Activated naive CD4-positive, alpha-beta T cell treated with anti-CD3 and anti-CD28 coated beads, Interleukin-2, amount 50 U/mL, for 72 hours (primary cell): ENCODE measurements at regions not wholly inside any gene's neighbourhood (a gene's known extent, or its start where the extent isn't known, plus 50 kb on each side); places are given as distances from the start of the nearest gene placed in this dataset.

ENCODE experiments used
- ATAC-seq, 2 donors: fragments of 150-1000 bp; cut with Tn5 transposase; 2 replicates each; pipeline ENCODE4 v1.10.0; 2021; ENCODE audit warnings: mild to moderate bottlenecking in 2 of 2, moderate library complexity in 2 of 2
- DNase-seq, 2 donors: peaks; one replicate each; pipeline ENCODE4 v3.0.0; 2021 to 2022; ENCODE audit warnings: low spot score in 2 of 2
- H3K27ac Mint-ChIP-seq, 2 donors: one replicate each; pipeline ENCODE4 v1.8.0; 2022; ENCODE audit warnings: mild to moderate bottlenecking in 2 of 2, mixed read lengths in 2 of 2
- H3K36me3 Mint-ChIP-seq, 2 donors: one replicate each; pipeline ENCODE4 v1.8.0; 2022; ENCODE audit warnings: mixed read lengths in 2 of 2
- H3K9me3 Mint-ChIP-seq, 2 donors: one replicate each; pipeline ENCODE4 v1.8.0; 2022; ENCODE audit warnings: mixed read lengths in 2 of 2

- no peak for ATAC-seq
- DNase-seq = no peak
- no peaks in the 10 kb centered on the region for H3K36me3 Mint-ChIP-seq
- no peak overlapping the region for H3K27ac Mint-ChIP-seq
- no peaks in the 10 kb centered on the region for H3K9me3 Mint-ChIP-seq
Measured at GRCh38 chr7:95718577-95719410, 53.6 kb upstream of the DYNC1I1 start.

DNA sequence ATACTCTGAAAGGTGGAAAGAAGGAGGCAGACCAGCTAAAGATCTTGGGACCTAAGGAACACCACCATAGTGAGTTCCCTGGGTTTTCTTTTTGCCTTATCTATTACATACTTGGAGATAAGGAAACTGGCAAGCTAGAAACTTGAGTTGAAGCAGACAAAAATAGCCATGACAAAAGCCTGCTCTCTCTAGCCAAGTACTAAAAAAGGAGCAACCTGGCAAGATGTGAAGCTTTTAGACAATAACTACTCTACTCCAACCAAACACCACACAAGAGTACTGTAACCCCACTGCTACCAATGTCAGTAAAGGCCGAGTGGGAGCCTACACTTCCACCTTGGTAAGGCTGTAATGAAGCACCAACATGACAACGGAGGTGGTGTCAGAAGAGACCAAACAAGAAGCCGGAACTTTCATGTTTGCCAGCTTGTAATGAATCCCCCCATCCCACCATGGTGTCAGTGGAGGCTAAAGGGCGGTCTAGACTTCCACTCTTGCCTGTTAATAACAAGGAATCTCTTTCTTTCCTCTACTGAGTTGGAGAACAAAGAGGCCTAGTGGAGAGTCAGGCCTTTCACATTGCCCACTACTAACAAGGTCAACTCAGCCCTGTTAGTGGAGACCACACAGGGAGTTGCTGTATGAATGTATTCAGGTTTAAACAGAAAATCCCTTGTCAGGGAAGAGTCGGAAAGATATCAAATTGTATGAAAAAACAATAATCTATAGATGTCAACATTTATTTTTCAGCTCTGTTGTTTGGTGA is 55.8 kb upstream of the DYNC1I1 start:
- no peak for DNase-seq
- no peaks in the 10 kb centered on the region for H3K9me3 Mint-ChIP-seq
- ATAC-seq = no peak
- H3K27ac Mint-ChIP-seq = no peak overlapping the region
- no peaks in the 10 kb centered on the region for H3K36me3 Mint-ChIP-seq

DNA sequence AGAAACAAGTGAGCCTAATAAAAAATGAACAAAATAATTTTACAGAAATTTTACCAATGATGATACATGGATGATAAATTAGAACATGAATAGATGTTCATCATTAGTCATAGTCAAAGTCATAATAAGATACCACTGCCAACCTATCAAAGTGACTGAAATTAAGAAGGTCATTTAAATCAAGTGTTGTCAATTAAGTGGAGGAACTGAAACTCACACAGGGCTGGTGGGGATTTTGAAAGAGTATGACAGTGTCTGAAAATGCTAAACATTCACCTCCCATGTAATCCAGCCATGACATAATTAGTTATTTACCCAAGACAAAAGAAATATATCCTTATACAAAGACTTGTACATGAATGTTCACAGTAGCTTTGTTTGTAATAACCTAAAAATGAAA is 57.1 kb upstream of the DYNC1I1 start:
- no peaks in the 10 kb centered on the region for H3K36me3 Mint-ChIP-seq
- ATAC-seq = no peak
- H3K27ac Mint-ChIP-seq = no peak overlapping the region

GRCh38 chr7:95710711-95711110 is 61.6 kb upstream of the DYNC1I1 start:
- Mint-ChIP-seq H3K36me3 (peaks cover 0 to 7% of the 10 kb centered on the region in 2 donors), H3K27ac (no peak overlapping the region), H3K9me3 (peaks cover 3 to 12% of the 10 kb centered on the region in 2 donors)
- ATAC-seq = no peak
- DNase-seq = no peak

More for the DNA sequence above, 57.1 kb upstream of the DYNC1I1 start:
- no peak for DNase-seq
- H3K9me3 Mint-ChIP-seq = no peaks in the 10 kb centered on the region

DNA sequence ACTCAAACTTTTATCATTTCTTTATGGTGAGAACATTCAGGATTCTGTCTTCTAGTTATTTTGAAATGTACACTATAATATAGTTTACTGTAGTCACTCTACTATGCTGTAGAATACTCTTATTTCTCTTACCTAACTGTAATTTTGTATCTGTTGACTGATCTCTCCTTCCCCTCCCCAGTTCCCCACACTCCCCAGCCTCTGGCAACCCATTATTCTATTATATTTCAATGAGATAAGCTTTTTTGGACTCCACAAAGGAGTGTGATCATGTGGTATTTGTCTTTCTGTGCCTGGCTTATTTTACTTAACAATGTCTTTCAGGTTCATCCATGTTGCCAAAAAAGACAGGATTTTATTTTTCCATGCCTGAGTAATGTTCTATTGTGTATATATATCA is 71.4 kb upstream of the DYNC1I1 start:
- H3K9me3 Mint-ChIP-seq = peaks cover 2 to 5% of the 10 kb centered on the region in 2 donors
- no peak overlapping the region for H3K27ac Mint-ChIP-seq
- no peak for DNase-seq
- H3K36me3 Mint-ChIP-seq = peaks cover 0 to 7% of the 10 kb centered on the region in 2 donors
- ATAC-seq = no peak

DNA sequence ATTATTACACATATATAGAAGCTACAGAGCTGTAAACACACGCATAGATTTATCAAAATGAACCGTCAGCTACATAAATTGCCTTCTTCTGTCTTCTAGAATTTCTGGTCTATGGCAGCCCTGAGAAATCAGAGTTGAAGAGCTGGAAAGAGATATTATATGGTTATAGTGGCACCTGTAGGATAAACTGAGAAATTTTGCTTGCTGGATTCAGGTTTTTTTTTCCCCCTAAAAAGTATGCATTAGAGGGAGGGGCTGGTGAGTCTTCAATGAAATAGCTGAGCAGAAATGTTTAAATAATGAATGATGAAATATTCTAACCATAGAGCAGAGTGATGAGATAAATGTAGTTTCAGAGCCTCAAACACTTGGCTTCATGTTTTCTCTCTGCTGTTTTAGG is 78.0 kb upstream of the DYNC1I1 start:
- Mint-ChIP-seq H3K36me3 (no peaks in the 10 kb centered on the region), H3K27ac (no peak overlapping the region), H3K9me3 (no peaks in the 10 kb centered on the region)
- DNase-seq (no peak), ATAC-seq (no peak)

DNA sequence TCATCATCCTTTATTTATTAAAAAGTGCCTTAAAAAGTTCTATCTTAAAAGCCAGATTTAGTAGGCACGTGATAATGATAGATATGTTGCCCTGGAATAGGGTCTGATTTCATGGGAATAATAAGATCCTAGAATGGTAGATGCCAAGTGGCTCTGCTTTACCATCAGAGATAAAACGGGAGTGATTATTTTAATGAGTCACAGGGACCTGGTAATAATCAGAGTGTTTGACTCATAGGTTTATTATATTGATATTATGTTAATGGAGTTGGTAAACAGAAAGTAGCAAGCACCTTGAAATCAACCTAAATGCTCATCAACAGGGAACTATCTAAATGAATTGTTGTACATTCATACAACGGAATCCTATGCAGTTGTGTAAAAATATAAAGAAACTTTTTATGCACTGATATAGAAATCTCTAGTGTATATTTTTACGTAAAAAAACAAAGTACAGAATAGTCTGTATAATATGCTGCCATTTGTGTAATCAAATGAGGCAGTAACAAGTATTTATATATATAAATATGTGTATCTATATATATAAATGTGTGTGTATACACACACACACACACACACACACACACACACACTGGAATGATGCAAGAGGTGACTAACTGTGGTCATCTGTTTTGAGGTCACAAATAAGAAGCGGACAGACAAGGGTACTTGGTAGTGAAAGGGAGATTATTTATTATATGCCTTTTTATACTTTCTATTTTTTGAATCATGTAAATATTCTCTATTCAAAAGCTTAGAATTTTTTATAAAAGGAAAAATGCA is 78.6 kb upstream of the DYNC1I1 start:
- Mint-ChIP-seq H3K27ac (no peak overlapping the region), H3K9me3 (no peaks in the 10 kb centered on the region), H3K36me3 (no peaks in the 10 kb centered on the region)
- no peak for DNase-seq
- no peak for ATAC-seq

DNA sequence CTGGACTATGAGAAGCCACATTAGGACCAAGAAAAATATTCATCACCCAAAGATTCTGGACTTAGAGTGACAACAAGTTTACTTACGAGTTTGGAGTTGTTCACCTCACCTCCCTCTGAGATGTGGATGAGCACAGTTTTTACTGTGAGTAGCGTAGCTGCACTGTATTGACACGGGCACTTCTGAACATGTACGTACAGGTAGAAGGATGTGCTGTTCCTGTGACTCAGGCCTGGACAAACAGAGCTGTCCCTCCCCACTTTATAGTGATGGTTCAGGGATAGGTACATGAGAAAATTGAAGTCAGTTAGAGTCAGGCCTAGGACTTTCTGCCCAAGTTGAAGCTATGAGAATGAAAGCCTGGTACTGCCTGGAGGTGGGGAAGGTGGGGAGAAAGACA is 80.9 kb upstream of the DYNC1I1 start:
- Mint-ChIP-seq H3K9me3 (no peaks in the 10 kb centered on the region), H3K36me3 (no peaks in the 10 kb centered on the region), H3K27ac (no peak overlapping the region)
- no peak for DNase-seq
- no peak for ATAC-seq

- no peaks in the 10 kb centered on the region for H3K36me3 Mint-ChIP-seq
- no peaks in the 10 kb centered on the region for H3K9me3 Mint-ChIP-seq
- ATAC-seq (peak in 1 of 2 donors; percentile 70), DNase-seq (no peak)
- no peak overlapping the region for H3K27ac Mint-ChIP-seq
Measured at GRCh38 chr7:95690367-95690947, 81.9 kb upstream of the DYNC1I1 start.

GRCh38 chr7:95688931-95689495 is 83.3 kb upstream of the DYNC1I1 start:
- no peak overlapping the region for H3K27ac Mint-ChIP-seq
- DNase-seq = no peak
- ATAC-seq = no peak
- H3K9me3 Mint-ChIP-seq = no peaks in the 10 kb centered on the region
- H3K36me3 Mint-ChIP-seq = no peaks in the 10 kb centered on the region

- H3K27ac Mint-ChIP-seq = no peak overlapping the region
- ATAC-seq = no peak
- no peak for DNase-seq
- no peaks in the 10 kb centered on the region for H3K9me3 Mint-ChIP-seq
- no peaks in the 10 kb centered on the region for H3K36me3 Mint-ChIP-seq
Measured at GRCh38 chr7:95687759-95688343, 84.5 kb upstream of the DYNC1I1 start.

GRCh38 chr7:95686109-95686508 is 86.2 kb upstream of the DYNC1I1 start:
- no peak overlapping the region for H3K27ac Mint-ChIP-seq
- peaks cover 2 to 3% of the 10 kb centered on the region in 2 donors for H3K9me3 Mint-ChIP-seq
- ATAC-seq (no peak), DNase-seq (no peak)
- no peaks in the 10 kb centered on the region for H3K36me3 Mint-ChIP-seq

DNA sequence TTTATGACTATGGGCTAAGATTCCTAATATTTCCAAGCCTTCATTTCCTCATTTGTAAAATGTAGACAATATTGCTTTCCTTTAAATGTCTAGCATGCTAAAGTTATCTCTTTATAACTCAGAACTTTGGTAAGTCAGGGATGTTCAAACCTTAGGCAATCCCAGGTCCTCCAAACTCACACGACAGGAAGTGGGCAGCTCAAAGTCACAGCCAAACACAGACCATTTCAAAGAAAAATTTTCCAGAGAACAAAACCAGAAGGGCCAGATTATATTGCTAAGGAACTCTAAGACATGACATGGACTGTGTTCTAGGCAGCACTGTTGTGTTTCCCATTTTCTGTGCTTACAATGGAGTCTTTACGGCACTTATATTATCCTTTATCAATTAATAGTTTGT is 87.8 kb upstream of the DYNC1I1 start:
- H3K36me3 Mint-ChIP-seq = no peaks in the 10 kb centered on the region
- H3K9me3 Mint-ChIP-seq = peaks cover 5 to 7% of the 10 kb centered on the region in 2 donors
- DNase-seq (no peak), ATAC-seq (no peak)
- no peak overlapping the region for H3K27ac Mint-ChIP-seq

DNA sequence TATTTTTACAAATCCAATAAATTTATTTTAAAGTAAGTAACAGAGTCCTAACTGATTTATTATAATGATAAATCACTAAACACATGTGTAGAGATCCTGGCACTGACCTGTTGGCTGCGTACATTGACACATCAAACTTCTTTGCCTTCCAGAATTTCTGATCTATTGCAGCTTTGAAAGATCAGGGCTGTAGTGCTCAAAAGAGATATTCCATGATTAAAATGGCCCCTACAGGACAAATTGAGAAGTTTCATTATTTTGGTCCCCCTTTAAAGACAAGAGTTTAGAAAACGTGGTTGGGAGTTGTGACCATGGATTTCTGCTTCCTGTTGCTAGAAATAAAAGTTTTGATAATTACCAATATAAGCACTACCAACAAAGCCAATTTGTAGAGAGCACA is 87.7 kb upstream of the PDK4 start:
- H3K9me3 Mint-ChIP-seq = peaks cover 7 to 9% of the 10 kb centered on the region in 2 donors

DNA sequence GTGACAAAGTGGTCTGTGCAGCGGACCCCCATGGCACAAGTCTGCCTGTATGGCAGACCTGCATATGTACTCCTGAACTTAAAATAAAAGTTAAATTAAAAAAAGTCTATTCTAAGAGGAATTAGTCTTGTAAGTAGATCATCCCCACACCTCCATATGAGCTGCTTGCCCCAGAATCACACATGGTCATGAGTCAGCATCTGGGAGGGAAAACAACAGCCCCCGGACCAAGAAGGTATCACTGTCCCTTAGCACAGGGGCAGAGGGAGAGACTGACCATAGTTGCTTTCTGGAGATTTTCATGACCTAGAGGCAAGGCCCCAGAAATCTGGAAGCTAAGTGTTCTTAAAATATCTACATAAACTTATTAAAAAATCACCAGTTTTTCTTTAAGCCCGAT is 86.6 kb upstream of the PDK4 start:
- no peak for DNase-seq
- Mint-ChIP-seq H3K36me3 (no peaks in the 10 kb centered on the region), H3K27ac (no peak overlapping the region), H3K9me3 (peaks cover 7 to 9% of the 10 kb centered on the region in 2 donors)
- ATAC-seq = no peak

More for the DNA sequence above, 87.7 kb upstream of the PDK4 start:
- H3K36me3 Mint-ChIP-seq = no peaks in the 10 kb centered on the region
- ATAC-seq = no peak
- DNase-seq = no peak
- H3K27ac Mint-ChIP-seq = no peak overlapping the region

GRCh38 chr7:95676691-95677090 is 80.4 kb upstream of the PDK4 start:
- Mint-ChIP-seq H3K9me3 (peaks cover 7 to 9% of the 10 kb centered on the region in 2 donors), H3K36me3 (no peaks in the 10 kb centered on the region), H3K27ac (no peak overlapping the region)
- DNase-seq (no peak), ATAC-seq (no peak)
